NOMO-1 treated with dmso at 0.1 percent for 144 hours (cell line): ENCODE measurements at regions not wholly inside any gene's neighbourhood (a gene's known extent, or its start where the extent isn't known, plus 50 kb on each side); places are given as distances from the start of the nearest gene placed in this dataset.
A peak's percentile ranks its signal among the peaks of the same experiment; 100 is the strongest.
"Not testable (repeated sequence)": the region's sequence is repeated elsewhere in the genome, so short reads cannot be mapped to it uniquely, and the experiment has no call there.

Experiments
- DNase-seq: peaks from one replicate; lab custom pipeline; 2025; ENCODE audit not compliant: unreplicated experiment; lab: John Stamatoyannopoulos, UW

DNA sequence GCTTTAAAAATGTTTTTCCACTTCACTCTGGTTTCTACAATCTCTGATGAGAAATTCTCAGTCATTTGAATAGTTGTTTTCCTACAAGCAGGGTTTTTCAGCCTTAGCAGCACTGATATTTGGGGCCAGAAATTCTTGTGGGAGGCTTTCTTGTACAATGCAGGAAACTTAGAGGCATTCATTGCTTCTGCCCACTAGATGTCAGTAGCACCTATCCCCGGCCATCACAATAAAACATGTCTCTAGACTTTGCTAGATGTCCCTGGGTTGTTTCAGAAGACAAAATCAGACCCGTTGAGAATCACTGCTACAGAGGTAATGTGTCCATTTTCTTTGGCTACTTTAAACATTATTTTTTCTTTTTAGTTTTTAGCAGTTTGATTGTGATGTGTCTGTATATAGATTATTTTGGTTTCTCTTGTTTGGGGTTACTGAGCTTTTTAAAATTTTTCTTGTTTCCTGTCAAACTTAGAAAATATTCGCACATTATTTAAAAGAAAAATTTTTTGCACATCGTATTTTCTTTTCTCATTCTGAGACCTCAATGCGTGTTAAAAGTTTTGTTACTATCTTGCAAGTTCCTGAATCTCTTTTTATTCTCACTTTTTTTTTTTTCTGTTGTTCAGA is 60.8 kb upstream of the CCDC179 start:
- DNase-seq, result no peak

DNA sequence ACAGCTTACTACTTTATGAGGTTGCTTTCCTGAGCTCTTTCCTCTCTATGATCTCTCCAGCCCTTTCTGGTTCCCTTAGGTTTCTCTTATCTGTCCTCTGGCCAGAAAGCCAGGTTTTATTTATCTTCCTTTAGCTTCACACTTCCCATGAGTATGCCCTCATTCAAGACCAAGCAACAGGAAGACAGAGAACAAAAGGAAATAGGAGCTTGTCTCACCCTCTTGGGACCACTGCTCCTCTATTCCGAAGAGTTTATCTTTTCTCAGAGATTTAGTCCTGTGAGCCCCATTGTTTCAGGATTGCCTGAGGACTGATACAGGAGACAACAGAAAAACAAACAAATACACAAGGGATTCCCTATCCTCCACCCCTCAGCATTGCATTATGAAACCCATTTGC is 62.4 kb upstream of the CCDC179 start:
- no peak for DNase-seq

DNA sequence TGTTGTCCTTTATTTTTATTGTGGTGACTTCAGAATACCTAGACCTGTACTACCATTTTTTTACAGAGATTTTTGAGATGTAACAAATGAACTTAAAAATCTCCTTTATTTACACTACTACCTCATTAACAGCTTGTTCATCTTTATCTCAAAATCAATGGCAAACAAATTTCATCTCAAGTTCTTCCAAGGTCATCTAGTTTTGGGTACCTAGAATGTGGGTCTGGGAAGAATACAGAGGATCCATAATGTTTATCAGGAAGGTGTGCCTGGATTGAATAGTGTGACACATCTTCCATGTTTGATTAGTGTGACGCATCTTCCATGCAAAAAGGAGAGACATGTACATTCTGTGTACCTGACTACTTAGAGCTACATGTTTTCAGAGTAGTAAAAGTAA is 63.3 kb upstream of the CCDC179 start:
- DNase-seq, result no peak

DNA sequence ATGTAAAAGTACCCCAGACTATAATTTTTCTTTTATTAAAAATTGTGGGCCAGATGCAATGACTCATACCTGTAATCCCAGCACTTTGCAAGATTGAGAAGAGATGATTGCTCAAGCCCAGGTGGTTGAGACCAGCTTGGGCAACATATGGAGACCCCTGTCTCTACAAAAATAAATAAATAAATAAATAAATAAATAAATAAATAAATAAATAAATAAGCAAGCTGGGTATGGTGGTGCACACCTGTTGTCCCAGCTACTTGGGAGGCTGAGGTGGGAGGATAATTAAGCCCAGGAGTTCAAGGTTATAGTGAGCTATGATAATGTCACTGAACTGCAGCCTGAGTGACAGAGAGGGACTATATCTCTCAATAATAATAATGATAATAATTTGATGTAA is 66.1 kb upstream of the CCDC179 start:
- no peak for DNase-seq

DNA sequence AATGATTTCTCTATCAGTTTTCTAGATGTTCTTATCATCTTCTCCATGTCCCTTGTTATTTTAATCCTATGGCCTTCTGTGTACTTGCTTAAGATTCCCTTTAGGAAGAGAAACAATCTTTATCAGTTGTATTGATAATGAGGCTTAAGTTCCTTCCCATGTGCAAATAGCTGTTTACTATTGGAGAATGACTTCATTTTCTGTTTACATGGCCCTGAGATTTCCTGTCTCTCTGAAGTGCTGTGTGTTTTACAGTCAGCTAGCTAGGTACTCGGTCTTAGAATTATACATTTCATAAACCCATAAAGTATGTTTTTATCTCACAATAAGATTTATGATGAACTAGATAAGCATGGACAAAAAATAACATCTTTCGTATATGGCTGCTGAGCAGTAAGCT is 67.5 kb upstream of the CCDC179 start:
- DNase-seq, result no peak

DNA sequence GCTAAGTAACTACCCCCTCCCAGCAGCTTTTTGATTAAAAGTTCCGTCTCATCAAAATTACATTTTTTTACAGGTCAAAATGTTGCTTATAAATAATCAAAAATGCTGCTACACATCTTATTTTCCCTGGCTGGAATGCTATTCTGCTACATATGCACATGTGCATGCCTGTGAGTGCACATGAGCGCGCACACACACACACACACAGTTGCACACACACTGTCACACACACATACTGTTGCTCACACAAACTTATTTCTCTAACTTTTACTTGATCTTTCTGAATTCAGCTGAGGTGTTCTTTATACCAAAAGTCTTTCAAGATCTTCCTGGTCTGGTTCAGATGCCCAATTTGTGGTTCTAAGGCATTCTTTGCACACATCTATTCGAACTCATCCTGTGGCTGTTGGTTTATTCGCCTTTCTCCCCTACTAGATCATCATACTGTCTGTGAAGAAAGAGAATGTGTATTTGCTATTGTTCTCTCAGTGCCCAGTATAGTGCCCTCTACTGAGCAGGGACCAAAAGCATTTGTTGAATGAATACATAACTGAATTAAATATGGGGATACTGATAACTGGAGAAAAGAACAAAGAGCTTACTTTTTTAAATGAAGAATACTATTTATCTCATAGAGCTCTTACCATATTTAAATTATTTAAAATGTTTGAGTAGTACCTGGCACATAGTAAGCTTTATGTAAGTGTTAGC is 68.1 kb upstream of the CCDC179 start:
- no peak for DNase-seq

DNA sequence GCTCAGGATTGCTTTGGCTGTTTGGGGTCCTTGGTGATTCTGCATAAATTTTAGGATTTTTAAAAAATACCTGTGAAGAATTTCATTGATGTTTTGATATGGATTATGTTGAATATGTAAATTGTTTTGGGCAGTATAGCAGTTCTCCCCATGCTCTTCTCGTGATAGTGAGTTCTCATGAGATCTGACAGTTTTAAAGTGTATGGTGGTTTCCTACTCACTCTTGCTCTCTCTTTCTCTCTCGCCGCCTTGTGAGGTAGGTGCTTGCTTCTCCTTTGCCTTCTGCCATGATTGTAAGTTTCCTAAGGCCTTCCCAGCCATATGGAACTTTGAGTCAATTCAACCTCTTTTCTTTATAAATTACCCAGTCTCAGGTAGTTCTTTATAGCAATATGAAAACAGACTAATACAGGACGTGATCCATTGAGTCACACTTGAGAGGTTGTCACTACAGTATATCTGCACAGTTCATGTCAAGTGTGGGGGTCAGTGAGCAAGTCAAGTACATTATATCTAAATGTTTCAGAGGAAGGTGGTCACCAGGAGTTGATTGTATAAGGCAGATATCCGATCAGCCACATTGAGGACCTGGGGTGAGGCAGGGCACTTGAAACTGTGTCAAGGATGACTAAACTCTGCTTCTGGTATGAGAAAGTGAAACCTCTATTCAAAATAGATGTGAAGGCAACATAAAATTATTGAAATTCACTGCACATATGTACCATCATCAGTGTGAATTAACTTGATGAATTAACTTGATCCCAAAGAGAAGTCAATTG is 70.7 kb upstream of the CCDC179 start:
- no peak for DNase-seq

DNA sequence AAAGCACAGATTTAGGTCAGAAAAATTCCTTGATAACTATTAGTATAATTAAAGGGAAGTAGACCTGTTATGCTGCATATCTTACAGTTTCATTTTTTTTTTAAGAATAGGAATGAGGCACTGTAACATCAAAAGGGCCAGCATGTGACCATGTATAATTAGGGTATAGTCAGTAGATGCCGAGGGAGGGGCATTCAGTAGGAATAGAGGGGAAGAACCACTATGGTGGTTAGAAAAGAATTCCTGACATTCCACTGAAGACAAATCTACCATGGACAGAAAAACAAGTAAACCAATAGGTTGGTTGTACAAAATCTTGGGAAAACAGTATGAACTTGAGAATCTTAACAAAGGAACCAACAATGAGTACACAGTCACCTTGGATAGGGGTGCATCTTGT is 78.4 kb upstream of the CCDC179 start:
- no peak for DNase-seq

DNA sequence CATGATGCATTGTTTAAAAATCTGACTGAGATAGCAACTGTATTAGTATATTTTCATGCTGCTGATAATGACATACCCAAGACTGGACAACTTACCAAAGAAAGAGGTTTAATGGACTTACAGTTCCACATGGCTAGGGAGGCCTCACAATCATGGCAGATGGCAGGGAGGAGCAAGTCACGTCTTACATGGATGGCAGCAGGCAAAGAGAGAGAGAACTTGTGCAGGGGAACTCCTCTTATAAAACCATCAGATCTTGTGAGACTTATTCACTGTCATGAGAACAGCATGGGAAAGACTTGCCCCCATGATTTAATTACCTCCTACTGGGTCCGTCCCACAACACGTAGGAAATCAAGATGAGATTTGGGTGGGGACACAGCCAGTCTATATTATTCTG is 81.3 kb upstream of the CCDC179 start:
- DNase-seq, result not testable (repeated sequence)

DNA sequence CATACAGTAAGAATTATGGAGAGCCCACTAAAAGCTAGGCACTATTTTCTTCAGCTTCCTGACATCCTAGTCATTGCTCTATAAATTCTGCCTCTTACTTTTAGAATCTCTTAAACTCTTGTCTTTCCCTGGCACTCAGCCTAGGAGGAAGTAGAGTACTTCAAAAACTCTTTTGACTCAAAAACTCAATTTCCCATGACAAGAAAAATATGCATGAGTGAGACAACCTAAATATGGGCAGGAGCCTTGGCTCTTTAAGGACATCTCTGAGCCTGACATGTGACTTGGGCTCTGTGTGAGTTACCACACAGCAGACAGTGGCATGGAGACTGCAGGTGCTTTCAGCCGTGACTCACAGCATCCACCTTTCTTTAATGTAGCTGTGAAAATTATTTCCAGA is 97.5 kb upstream of the CCDC179 start:
- no peak for DNase-seq

DNA sequence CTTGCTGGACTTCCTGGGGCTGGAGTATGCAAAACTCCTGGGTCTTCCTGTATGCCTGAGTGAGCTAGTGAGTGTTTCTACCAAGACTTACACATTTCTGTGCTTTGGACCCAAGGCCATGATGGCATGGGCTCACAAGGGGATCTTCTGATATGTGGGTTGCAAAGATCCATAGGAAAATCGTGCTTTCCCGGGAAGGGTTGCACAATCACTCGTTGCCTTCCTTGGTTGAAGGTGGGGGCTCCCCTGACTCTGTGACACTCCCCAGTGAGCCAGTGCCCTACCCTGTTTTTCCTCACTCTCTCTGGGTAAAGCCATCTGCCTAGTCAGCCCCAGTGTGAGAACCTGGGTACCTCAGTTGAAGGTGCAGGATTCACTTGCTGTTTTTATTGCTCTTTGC is 114.0 kb upstream of the CCDC179 start:
- no peak for DNase-seq

DNA sequence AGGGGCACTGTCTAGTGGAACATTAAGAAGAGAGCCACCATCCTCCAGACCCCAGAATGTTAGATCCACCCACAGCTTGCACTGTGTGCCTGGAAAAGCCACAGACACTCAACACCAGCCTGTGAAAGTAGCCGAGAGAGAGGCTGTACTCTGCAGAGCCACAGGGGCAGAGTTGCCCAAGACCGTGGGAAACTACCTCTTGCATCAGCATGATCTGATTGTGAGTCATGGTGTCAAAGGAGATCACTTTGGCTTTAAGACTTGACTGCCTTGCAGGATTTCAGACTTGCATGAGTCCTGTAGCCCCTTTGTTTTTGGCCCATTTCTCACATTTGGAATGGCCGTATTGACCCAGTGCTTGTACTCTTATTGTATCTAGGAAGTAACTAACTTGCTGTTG is 115.9 kb upstream of the CCDC179 start:
- DNase-seq, result peak; percentile 8

DNA sequence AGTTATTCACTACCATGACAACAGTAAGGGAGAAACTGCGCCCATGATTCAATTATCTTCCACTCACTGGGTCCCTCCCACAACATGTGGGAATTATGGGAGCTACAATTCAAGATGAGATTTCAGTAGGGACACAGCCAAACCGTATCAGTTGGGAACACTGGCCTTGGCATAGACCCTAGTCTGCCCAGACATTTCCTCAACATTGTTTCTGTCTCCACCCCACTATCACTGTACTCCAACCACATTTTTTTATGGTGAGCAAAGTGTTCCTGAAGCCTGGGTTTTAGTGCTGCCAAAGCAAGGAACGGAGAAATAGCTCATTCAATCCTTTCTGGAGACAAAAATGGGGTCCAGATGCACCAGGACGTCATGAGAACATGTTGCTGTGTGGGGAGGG is 122.6 kb upstream of the CCDC179 start:
- no peak for DNase-seq

DNA sequence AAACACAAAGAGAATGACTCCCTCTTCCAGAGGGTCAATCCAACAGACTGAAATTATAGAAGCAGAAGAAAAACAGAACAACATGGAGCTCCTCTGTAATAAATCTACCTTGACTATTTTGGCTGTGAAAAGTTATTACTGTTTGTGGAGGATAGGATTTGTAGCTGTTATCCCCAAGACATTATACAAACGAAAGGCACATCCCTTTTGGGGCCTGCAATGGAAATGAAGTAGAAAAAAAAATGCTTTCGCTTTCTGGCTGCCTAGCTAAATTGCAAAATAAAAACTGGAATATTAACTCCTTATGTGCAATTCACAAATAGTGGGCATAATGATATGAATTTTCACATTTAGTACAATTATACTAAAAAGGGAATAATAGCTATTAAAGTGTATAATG is 123.8 kb upstream of the CCDC179 start:
- no peak for DNase-seq

DNA sequence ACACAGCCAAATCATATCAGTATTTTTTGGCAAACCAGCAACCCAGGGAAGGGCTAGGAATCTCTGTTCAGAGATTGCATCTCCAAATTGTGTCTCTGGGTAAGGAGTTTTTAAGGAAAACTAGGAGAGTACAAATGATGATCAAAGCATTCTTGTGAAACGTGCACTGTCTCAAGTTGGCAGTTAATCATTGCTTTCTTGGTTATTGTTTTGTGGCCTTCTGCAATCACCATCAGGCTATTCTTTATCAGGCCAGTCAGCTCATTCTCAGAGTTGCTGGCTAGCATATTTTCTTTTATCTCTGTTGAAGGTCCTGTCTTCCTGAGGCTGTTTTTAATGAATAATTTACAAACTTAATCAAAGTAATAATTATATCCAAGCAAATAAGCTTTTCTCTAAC is 129.1 kb upstream of the CCDC179 start:
- no peak for DNase-seq

DNA sequence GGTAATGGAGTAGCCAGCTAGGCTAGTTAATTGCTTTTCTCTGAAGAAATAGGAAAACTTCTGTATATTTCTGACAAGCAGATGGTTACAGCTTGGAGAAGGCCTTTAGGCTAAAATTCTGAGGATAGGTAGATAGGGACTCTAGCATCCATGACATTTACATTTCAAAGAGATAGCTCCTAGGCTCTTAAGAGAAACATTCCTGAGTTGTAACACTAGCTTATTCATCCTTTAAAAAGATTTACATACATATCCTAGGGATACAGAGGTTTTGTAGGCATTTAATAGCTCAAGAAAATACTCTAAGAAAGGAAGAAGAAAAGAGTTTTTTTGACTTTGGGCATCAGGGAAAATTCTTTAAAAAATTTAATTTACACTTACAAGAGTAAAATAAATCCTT is 130.9 kb upstream of the CCDC179 start:
- DNase-seq, result no peak

DNA sequence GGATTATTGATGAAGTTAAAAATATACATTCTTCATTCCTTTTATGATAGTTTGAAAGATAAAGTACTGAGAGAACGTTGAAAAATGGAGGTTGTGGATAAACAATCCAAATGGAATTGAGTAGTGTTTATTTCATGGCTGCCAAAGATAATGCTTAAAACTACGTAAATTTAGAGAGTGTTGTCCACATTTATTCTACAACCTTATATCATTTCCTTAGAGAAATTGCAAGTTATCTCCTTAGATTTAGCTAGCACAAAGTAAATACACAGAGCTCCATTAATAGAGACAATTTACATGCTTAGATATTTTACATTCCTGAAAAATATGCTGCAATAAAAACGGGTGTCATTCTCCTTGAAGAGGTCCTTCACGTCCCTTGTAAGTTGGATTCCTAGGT is 146.5 kb upstream of the CCDC179 start:
- DNase-seq, result no peak

DNA sequence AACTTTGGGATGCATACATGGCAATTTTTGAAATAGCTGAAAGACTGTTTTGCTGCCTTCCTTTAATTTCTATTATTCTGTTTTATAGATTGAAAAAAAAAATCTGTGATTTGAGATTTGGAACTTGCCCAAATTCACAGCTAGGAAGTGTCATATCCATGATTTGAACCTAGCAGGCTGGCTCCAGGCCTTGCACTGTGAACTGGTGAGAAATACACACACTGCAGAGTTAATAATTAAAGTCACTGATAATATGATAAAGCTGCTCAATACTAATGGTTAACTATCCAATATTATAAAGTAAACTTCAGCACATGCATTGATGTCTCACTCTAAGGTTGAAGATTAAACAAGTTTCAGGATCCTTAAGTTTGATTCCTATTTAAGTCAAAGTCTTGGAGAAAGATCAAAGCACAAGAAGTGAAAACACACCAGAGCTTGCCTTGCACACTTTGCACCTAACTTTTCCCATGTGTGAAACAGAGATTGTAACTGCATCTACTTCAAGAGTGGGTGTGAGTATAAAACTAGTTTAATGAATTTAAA is 150.6 kb upstream of the CCDC179 start:
- no peak for DNase-seq

DNA sequence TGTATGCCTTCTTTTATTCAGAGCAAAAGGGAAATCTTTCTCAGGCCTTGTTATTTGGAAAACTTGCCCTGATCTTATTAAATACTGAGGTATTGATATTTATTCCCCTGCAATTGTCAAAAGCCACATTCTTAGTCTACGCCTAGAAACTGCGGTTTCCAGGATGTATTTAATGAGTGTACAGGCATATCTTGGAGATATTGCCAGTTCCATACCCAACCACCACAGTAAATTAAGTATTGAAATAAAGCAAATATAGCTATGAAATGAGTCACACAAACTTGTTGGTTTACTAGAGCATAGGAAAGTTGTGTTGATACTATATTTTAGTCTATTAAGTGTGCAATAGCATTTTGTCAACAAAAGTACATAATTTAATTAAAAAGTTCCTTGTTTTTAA is 152.7 kb upstream of the CCDC179 start:
- DNase-seq, result no peak

DNA sequence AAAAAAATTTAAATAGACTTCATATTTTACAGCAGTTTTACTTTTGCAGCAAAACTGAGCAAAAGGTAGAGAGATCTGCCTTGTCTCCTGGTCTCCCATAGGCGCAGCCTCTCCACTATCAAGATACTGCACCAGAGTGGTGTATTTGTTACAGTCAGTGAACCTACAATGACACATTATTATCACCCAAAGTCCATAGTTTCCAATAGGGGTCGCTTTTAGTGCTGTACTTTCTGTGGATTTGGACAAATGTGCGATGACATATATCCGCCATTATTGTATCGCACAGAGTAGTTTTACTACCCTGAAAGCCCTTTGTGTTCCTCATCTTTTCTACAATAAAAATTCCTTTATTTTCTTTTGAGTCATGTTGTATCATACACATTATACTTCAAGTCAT is 153.2 kb upstream of the CCDC179 start:
- DNase-seq, result no peak

DNA sequence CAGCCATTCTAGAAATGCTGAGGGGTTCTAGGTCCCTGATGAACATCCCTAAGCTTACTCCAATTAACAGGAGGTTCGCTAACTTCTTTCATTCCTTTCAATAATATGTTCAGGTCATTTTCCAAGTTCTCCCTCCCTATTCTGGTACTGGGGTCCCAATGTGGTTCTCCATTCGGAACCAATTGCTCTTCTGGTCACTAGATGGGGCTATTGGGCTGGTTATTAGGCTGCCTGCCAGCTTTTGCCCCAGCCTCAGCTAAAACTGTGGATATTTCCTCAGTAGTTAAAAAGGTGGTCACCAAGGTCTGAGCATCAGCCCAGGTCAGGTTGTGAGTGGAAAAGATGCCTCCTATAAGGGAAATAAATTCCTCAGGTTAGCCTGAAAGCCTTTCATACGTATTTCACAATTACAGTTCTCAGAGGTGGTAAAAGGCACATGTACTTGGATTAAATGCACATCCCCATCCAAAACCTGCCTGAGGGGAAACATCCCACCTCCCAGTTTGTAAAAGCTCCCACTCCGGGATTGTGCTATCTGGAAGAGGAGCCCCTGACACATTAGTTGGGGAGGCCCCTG is 161.1 kb upstream of the CCDC179 start:
- no peak for DNase-seq

DNA sequence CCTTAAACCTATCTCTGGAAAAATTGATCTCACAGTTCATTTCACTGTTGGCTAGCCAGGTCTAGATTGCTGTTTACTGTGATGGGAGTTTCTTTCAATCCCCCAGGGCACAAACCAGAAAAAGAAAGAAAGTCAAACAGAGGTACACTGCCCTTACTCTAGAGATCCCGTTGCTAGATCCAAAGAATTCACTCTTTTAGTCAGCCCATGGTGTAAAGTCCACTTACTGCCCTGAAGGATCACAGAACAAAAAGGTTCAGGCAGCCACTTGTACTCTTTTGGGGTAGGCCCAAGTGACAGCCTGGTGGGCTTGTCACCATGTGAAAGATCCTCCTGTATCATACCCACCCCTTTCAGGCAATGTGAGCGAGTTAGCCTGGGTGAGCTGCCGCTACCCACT is 162.6 kb upstream of the CCDC179 start:
- no peak for DNase-seq
